Testis (tissue), 2 donors: ENCODE measurements at regions not wholly inside any gene's neighbourhood (a gene's known extent, or its start where the extent isn't known, plus 50 kb on each side); places are given as distances from the start of the nearest gene placed in this dataset.
"Not testable (repeated sequence)": the region's sequence is repeated elsewhere in the genome, so short reads cannot be mapped to it uniquely, and the experiment has no call there.

Experiments used
- POLR2A ChIP-seq: fragments of 450-650 bp; IDR thresholded peaks from one replicate; pipeline ENCODE4 v1.6.1; 2017; ENCODE audit warnings: antibody characterized with exemption, mild to moderate bottlenecking, moderate library complexity
- TF ChIP-seq, protein P1 (sequence below), 3 experiments: fragments of 450-650 bp in 2 of 3; fragments of 200-600 bp in 1 of 3; sonication (generic) in 1 of 3; IDR thresholded peaks; one replicate each; pipeline ENCODE4 v1.5.1; 2016 to 2019; ENCODE audit warnings: antibody characterized with exemption in 3 of 3, mild to moderate bottlenecking in 2 of 3, moderate library complexity in 1 of 3

DNA sequence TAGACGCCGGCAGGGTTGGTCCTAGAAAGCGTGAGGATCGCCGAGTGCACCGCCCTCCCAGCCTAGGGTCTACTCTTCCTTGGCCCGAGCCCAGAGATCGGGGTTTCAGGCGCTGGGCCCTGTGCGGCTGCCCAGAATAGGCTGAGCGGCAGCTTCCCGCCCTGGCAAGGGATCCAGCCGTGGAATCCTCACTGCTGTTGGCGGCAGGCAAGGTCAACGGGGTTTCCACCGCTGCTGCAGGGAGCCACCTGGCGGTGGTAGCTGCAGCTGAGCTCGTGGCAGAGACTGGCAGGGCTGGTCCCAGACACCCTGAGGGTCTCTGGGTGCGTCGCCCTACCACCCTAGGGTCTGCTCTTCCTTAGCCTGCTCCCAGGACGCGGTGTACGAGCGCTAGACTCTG, 583.1 kb downstream of the TUBA3C start:
- TF ChIP-seq, protein P1, sequence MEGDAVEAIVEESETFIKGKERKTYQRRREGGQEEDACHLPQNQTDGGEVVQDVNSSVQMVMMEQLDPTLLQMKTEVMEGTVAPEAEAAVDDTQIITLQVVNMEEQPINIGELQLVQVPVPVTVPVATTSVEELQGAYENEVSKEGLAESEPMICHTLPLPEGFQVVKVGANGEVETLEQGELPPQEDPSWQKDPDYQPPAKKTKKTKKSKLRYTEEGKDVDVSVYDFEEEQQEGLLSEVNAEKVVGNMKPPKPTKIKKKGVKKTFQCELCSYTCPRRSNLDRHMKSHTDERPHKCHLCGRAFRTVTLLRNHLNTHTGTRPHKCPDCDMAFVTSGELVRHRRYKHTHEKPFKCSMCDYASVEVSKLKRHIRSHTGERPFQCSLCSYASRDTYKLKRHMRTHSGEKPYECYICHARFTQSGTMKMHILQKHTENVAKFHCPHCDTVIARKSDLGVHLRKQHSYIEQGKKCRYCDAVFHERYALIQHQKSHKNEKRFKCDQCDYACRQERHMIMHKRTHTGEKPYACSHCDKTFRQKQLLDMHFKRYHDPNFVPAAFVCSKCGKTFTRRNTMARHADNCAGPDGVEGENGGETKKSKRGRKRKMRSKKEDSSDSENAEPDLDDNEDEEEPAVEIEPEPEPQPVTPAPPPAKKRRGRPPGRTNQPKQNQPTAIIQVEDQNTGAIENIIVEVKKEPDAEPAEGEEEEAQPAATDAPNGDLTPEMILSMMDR (IDR thresholded peaks at IDR 0.05): not testable (repeated sequence)
- TF ChIP-seq POLR2A: not testable (repeated sequence)
